ENCODE measurements at regions not wholly inside any gene's neighbourhood (a gene's known extent, or its start where the extent isn't known, plus 50 kb on each side); places are given as distances from the start of the nearest gene placed in this dataset.

GRCh38 chr1:88300752-88301263 is 383.3 kb upstream of the PKN2 start:
- TF ChIP-seq POLR2A (IDR thresholded peaks at IDR 0.05): no peak
- TF ChIP-seq CTCF (IDR thresholded peaks at IDR 0.05 in 4 of 5, conservative IDR thresholded peaks at IDR 0.05 in 1 of 5): no peak

All from gastrocnemius medialis (tissue), 4 donors.